Activated CD4-positive, alpha-beta T cell treated with anti-CD3 and anti-CD28 coated beads, Interleukin-2, amount 50 U/mL, for 24 hours (primary cell): ENCODE measurements at regions not wholly inside any gene's neighbourhood (a gene's known extent, or its start where the extent isn't known, plus 50 kb on each side); places are given as distances from the start of the nearest gene placed in this dataset.
"Not testable (repeated sequence)": the region's sequence is repeated elsewhere in the genome, so short reads cannot be mapped to it uniquely, and the experiment has no call there.

Experiments used
- DNase-seq, 2 donors: peaks; one replicate each; pipeline ENCODE4 v3.0.0-alpha.2; 2020; ENCODE audit warnings: low read depth in 1 of 2, low spot score in 1 of 2

- DNase-seq: no peak
These were observed 52.8 kb upstream of the IKZF1 start for GRCh38 chr7:50251765-50252164.

GRCh38 chr7:50246551-50246950, 58.0 kb upstream of the IKZF1 start:
- no peak for DNase-seq

DNA sequence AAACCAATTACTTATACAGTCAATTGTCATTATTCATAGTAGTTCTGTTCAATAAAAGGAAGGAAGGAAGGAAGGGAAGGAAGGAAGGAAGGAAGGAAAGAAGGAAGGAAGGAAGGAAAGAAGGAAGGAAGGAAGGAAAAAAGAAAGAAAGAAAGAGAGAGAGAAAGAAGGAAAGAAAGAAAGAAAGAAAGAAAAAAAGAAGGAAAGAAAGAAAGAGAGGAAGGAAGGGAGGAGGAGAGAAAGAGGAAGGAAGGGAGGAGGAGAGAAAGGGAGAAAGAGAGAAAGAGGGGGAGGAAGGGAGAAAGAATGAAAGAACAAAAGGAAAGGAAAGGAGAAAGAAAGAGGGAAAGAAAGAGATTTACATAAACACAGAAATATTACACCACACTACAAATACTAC, 62.4 kb upstream of the IKZF1 start:
- not testable (repeated sequence) for DNase-seq

GRCh38 chr7:50240699-50241098, 63.8 kb upstream of the IKZF1 start:
- DNase-seq: not testable (repeated sequence)

GRCh38 chr7:50229964-50230363, 74.6 kb upstream of the IKZF1 start:
- no peak for DNase-seq

- no peak for DNase-seq
These were observed 76.4 kb upstream of the IKZF1 start for GRCh38 chr7:50228148-50228547.

DNA sequence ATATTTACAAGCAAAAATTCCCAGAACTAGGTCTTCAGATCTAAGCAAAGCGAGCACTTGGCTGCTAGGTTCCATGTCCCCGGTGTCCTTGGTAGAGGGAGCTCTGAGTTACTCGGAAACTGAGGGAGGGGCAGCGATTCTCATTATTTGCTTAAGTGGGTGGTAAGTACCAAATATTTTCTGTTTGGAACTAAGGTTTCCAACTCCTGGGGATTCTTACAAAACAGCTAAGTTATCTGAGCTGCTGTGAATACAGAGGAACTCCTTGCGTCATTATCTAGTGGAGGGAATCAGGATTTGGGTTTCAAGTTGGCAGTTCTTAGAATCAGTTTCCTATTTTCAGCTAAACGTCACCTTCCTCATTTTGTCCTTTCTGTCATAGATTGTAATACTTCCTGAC, 76.8 kb upstream of the IKZF1 start:
- no peak for DNase-seq

GRCh38 chr7:50226669-50227068, 77.8 kb upstream of the IKZF1 start:
- no peak for DNase-seq

- no peak for DNase-seq
These were observed 78.4 kb upstream of the IKZF1 start for GRCh38 chr7:50226145-50226544.

- no peak for DNase-seq
These were observed 83.1 kb upstream of the IKZF1 start for GRCh38 chr7:50221433-50221832.

DNA sequence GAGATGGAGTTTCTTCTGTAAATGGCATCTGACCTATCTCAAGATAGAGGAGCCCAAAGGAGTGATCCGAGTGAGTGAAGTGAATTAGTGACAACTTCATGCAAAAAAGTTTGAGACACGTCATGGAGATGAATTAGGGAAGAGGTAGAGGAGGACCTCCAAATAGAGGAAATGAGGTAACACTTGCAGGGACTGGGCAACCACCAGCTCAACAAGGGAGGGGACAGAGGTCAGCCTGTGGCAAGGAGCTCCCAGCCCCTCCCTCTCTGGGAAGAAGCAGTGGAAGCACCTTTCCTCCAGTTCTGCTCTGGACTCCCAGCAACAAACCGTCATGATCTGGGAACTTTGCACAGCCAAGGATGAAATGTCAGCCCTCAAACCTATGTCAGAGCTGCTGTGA, 83.5 kb upstream of the IKZF1 start:
- no peak for DNase-seq

DNA sequence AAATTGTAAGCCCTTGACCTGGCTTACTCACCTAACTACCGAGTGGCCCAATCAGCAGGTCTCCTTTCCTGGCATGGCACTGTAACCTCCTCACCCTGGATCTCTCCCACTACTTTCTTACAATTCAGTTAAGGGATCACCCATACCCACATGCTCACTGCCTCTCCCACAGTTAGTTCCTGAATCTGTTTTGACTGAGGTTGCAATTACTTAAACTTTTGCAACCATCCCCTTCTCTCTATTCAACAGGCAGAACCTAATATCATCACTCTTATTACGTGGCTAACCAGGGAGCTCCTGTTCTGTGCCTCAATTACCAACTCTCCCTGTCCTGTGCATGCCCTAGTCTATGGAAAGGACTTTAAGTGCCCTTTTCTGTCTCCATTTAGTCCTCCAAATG, 84.2 kb upstream of the IKZF1 start:
- no peak for DNase-seq

GRCh38 chr7:50217821-50218281, 86.7 kb upstream of the IKZF1 start:
- DNase-seq: no peak

- no peak for DNase-seq
These were observed 87.1 kb upstream of the IKZF1 start for GRCh38 chr7:50217401-50217800.

- DNase-seq: no peak
These were observed 87.9 kb upstream of the IKZF1 start for GRCh38 chr7:50216626-50217025.

DNA sequence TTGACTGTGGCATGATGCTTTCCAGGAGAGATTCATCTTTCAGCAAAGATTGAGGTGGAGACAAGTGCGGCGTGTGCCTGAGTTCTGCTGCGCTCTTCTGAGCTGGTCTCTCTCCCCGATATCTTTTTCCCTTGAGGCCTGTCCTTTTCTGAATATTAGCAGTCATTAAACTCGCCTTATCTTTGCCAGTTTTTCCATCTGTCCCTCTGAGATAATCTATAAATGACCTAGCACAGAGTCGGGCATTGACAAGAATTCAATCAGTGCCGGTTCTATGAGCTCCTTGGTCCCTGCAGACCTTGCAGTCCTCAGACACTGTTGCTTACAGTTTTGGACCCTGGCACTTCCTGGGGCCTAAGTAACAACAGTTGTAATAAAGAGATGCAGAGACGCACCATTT, 89.7 kb upstream of the IKZF1 start:
- no peak for DNase-seq

DNA sequence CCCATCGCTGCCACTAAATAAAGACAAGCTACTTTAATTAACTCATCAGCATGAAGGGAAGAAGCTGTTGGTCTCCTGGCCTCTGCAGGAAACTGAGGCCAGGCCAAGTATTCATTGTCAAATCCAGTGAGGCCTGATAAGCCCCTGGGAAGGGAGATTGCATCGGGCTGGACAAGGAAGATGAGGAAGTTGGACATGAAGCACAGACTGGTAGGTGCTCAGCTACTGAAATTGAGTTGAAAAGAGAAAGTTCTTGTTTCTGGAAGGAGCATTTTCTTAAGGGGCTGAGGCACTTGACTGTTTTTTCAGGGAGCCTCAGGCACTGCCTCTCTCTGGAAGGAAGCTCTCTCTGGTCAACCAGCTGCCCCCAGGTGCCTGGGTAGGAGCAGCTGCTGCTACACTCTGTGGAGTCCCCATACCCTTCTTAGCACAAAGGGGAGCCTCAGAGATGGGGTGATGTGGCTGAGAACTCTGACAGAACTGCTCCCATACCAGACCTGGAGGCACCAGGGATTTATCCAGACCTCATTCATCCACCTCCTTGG, 90.3 kb upstream of the IKZF1 start:
- no peak for DNase-seq

GRCh38 chr7:50213622-50214017, 90.9 kb upstream of the IKZF1 start:
- DNase-seq: no peak

- no peak for DNase-seq
These were observed 91.6 kb upstream of the IKZF1 start for GRCh38 chr7:50212666-50213621.

GRCh38 chr7:50212016-50212325, 92.5 kb upstream of the IKZF1 start:
- no peak for DNase-seq

DNA sequence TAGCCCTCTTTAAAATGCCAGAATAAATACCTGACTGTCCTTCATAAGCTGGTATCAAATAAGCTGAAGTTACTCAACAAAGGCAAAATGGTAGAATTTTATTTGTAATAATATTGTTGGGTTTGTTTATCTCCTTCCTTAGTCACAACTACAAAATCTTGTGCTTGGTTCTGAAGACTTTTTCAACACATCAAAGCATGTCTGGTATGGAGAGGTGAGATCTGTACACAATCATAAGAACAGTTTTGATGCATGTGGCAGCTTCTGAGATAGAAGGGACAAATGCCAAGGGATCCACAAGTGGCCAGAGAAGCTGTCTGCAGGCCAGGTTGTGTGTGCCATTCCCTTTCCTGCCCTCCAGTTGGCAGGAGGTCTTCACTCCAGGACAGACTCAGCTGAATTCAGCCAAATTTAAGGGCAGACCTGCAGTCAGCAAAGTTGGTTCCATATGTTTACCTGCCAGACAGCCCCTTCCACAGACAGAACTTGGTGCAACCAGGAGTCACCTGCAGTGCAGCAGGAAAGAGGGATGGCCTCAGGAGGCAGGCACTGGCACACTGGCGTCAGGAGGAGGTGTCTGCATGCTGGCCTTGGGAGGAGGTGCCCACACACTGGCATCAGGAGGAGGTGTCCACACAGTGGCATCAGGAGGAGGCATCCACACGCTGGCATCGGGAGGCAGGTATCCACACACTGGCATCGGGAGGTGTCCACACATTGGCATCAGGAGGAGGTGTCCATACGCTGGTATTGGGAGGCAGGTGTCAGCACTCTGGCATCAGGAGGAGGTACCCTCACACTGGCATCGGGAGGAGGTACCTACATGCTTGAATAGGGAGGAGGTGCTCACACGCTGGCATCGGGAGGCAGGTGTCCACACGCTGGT, 93.1 kb upstream of the IKZF1 start:
- no peak for DNase-seq

- DNase-seq: no peak
These were observed 93.8 kb upstream of the IKZF1 start for GRCh38 chr7:50210706-50211115.
